ENCODE measurements at regions not wholly inside any gene's neighbourhood (a gene's known extent, or its start where the extent isn't known, plus 50 kb on each side); places are given as distances from the start of the nearest gene placed in this dataset.
"Not testable (repeated sequence)": the region's sequence is repeated elsewhere in the genome, so short reads cannot be mapped to it uniquely, and the experiment has no call there.

GRCh38 chr17:30650149-30650548, 172.9 kb downstream of the GOSR1 start:
- TF ChIP-seq POLR2A, CTCF (IDR thresholded peaks at IDR 0.05): not testable (repeated sequence)
